HUES48 (cell line): ENCODE measurements at regions not wholly inside any gene's neighbourhood (a gene's known extent, or its start where the extent isn't known, plus 50 kb on each side); places are given as distances from the start of the nearest gene placed in this dataset.
A peak's percentile ranks its signal among the peaks of the same experiment; 100 is the strongest.

Experiments used
- H3K27ac ChIP-seq: one replicate; pipeline ENCODE4 v1.7.0; 2013; ENCODE audit warnings: low read depth, low read length, inconsistent platforms
- H3K27me3 ChIP-seq: 2 replicates; pipeline ENCODE4 v1.6.1; 2013; ENCODE audit warnings: mild to moderate bottlenecking, low read length; ENCODE audit not compliant: control insufficient read depth, insufficient read depth
- H3K36me3 ChIP-seq: 2 replicates; pipeline ENCODE4 v1.6.1; 2013; ENCODE audit warnings: low read length; ENCODE audit not compliant: control insufficient read depth, insufficient read depth
- H3K4me1 ChIP-seq: 2 replicates; pipeline ENCODE4 v1.6.1; 2013; ENCODE audit warnings: mild to moderate bottlenecking, low read length; ENCODE audit not compliant: control insufficient read depth, insufficient read depth
- H3K4me3 ChIP-seq: 2 replicates; pipeline ENCODE4 v1.5.1; 2013; ENCODE audit warnings: mild to moderate bottlenecking, low read depth, low read length
- H3K9ac ChIP-seq: 2 replicates; pipeline ENCODE4 v1.6.1; 2013; ENCODE audit warnings: mild to moderate bottlenecking, low read depth, low read length, moderate library complexity
- H3K9me3 ChIP-seq: 2 replicates; pipeline ENCODE4 v1.6.1; 2013; ENCODE audit warnings: low read length; ENCODE audit not compliant: control insufficient read depth, insufficient read depth

DNA sequence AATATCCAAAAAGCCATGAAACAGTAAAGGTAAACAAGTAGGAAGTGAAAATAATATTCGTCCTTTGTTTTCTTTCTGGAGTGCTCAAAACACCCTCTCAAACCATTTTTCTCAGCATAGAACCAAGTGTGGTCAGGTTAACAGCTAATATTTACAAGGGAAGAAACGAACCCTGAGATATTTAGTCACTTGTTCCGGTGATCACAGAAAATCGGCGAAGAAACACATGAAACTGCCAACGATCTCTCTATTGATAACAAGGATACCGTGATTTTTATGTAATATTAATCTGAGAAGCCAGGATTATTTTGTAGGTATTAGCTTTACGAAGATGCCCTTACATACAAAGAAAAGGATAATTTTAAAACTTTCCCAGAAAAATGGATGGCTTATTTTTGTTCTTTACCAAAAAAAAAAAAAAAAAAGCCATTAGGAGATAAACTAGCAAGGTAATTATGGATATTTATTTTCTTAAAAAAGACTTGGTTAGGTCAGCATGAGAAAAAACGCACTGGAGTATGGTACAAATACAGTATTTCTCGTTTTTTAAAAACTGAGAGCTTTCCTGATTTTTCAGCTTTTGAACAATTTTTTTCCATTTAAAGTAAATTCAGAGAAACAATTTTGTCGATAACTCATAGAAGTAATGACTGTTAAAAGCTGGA is 107.3 kb upstream of the HNRNPU start:
- peak overlapping the region; percentile 83 for H3K4me3 ChIP-seq
- H3K27me3 ChIP-seq: no peaks in the 10 kb centered on the region
- H3K9ac ChIP-seq: peak overlapping the region; percentile 100
- H3K4me1 ChIP-seq: peaks cover 19% of the 10 kb centered on the region
- H3K9me3 ChIP-seq: no peaks in the 10 kb centered on the region
- H3K27ac ChIP-seq: peak overlapping the region; percentile 100
- no peaks in the 10 kb centered on the region for H3K36me3 ChIP-seq

GRCh38 chr1:244970744-244971551 is 106.6 kb upstream of the HNRNPU start:
- peak overlapping the region; percentile 100 for H3K9ac ChIP-seq
- H3K36me3 ChIP-seq: no peaks in the 10 kb centered on the region
- peaks cover 19% of the 10 kb centered on the region for H3K4me1 ChIP-seq
- peak overlapping the region; percentile 100 for H3K27ac ChIP-seq
- H3K4me3 ChIP-seq: peak overlapping the region; percentile 83
- no peaks in the 10 kb centered on the region for H3K27me3 ChIP-seq
- no peaks in the 10 kb centered on the region for H3K9me3 ChIP-seq

GRCh38 chr1:244970236-244970743 is 105.9 kb upstream of the HNRNPU start:
- H3K4me3 ChIP-seq: peak overlapping the region; percentile 83
- H3K9ac ChIP-seq: peak overlapping the region; percentile 100
- no peaks in the 10 kb centered on the region for H3K27me3 ChIP-seq
- peak overlapping the region; percentile 100 for H3K27ac ChIP-seq
- no peaks in the 10 kb centered on the region for H3K9me3 ChIP-seq
- H3K36me3 ChIP-seq: no peaks in the 10 kb centered on the region
- H3K4me1 ChIP-seq: peaks cover 22% of the 10 kb centered on the region

DNA sequence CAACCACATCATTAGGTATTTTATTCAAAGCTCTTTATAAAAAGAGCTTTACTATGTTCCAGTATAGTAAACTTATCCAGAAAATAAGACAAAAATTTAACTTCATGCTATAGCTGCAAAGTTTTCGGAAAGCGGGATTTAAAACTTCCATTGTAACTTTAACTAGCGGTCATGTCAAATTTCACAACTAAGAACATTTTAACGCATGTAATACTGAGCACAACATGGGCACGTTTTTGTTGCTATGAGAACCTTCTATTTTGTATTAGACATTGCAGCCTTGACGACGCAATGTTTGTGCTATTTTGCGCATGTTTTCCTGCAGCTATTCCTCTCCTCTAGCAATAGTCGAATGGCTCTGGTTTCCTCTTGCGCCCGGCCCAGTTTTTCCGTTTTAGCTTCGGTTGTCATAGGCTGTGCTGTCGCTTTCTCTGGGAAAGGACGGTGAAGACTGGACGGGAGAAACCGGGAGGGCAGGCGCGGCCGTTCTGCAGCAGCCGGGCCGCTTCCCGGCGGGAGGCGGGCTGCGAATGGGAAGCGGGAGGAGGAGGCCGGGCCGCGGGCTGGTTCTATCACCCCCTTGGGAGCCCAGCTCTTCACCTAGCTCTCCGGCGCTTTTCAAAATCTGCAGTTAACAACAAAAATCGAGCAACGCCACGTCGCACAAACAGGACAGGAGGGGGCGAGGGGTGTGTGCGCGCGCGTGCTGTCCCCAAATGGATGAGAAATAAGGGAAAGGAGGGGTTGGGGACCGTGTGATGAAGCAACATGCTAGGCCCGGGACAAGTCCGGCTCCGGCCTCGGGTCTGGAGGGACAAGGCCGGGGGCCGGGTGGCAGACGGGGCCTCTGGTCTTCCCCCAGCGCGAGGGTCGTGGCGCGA is 105.3 kb upstream of the HNRNPU start:
- Histone ChIP-seq H3K27ac (peak overlapping the region; percentile 100), H3K4me3 (peak overlapping the region; percentile 74), H3K4me1 (peaks cover 24% of the 10 kb centered on the region), H3K9me3 (no peaks in the 10 kb centered on the region), H3K9ac (peak overlapping the region; percentile 95), H3K36me3 (no peaks in the 10 kb centered on the region), H3K27me3 (no peaks in the 10 kb centered on the region)

DNA sequence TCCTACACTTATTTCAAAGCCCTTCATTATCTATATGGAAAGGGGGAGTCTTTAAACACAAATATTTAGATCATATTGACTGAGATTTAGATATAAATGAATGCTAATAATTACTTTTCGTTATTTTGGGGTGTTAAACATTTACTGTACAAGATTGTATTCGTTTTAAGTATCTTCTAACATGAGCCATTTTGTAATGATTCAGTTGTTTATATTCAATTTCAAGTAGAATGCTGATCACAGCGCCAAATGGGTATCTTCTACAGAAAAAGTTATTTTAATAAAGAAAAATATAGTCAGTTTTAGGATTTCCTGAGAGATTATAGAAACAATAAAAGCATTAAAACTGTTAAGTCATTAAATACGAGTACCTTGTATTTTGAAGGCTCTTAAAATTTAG is 104.5 kb upstream of the HNRNPU start:
- Histone ChIP-seq H3K4me3 (peak overlapping the region; percentile 74), H3K9me3 (no peaks in the 10 kb centered on the region), H3K36me3 (no peaks in the 10 kb centered on the region), H3K27ac (peak overlapping the region; percentile 100), H3K9ac (peak overlapping the region; percentile 95), H3K4me1 (peaks cover 24% of the 10 kb centered on the region), H3K27me3 (no peaks in the 10 kb centered on the region)

DNA sequence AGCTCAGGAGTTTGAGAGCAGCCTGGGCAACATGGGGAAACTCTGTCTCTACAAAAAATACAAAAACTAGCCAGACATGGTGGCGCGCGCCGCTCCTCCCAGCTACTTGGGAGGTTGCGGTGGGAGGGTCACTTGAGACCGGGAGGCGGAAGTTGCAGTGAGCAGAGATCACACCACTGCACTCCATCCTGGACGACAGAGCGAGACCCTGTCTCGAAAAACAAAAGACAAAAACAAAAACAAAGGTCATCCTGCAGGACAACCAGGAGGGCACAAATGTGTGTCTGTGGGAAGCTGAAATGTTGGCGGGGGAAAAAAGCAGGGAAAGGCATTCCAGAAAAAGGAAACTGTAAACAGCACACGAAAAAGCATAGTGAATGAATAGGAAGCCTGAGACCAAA is 104.1 kb upstream of the HNRNPU start:
- no peaks in the 10 kb centered on the region for H3K27me3 ChIP-seq
- no peaks in the 10 kb centered on the region for H3K36me3 ChIP-seq
- H3K27ac ChIP-seq: peak overlapping the region; percentile 100
- peak overlapping the region; percentile 74; the same call in 1 of the 2 replicates for H3K4me3 ChIP-seq
- H3K9ac ChIP-seq: no peak overlapping the region
- H3K9me3 ChIP-seq: no peaks in the 10 kb centered on the region
- H3K4me1 ChIP-seq: peaks cover 24% of the 10 kb centered on the region

DNA sequence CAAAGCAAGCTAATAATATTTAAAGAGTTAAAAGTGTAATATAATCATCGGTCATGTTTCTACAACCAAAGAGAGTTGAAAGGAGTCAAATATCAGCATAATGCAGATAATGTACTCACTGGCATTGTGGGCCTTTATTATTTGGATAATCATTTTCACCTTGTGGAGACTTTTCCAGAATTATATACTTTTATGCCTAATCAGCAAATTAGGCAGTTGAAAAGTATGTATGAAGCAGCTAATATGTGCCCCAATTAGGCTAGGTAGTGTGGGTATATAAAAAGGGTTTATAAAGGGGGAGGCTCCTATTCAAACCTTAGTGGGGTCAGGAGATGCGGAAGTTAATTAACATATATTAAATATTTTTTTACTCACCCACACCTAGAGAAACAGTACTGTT is 102.8 kb upstream of the HNRNPU start:
- Histone ChIP-seq H3K27me3 (no peaks in the 10 kb centered on the region), H3K9me3 (no peaks in the 10 kb centered on the region), H3K9ac (no peak overlapping the region), H3K4me1 (peaks cover 22% of the 10 kb centered on the region), H3K4me3 (no peak overlapping the region), H3K27ac (no peak overlapping the region), H3K36me3 (no peaks in the 10 kb centered on the region)

DNA sequence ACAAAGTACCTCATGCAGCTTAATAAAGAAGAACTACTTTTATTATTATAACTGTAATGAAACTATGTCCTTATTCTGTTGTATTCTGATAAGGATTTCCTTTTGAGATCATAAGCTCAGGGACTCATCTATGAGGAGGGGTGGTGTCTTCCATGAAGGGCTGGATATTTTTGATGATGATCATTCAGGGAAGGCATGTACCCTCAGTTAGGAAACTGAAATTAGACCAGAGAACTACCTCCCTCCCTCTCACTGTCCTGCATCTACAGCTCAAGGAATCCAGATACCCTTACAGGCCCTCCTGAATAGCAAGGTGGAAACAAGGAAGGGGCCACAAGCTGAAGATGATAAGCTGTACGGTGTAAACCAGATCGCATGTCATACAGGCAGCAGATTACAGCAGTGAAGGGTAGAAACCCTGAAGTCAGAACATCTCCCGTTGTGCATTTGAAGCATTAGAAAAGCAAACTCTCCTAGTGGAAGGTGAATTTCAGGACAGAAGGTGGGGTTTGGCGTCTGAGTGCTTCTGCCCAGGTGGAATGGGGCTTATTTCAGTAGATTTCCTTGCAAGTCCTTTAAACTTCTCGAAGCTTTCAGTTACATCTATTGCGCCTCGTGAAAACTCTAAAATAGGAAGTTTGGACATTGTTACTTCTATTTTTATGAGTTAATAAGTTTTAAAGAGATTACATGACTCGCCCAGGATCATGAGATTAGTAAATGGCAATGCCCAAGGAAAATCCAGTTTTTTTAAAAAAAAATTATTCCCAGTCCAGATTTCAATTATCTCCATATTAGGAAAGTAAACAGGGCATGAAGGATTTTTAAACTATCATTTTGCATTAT is 101.1 kb upstream of the HNRNPU start:
- H3K9ac ChIP-seq: no peak overlapping the region
- no peak overlapping the region for H3K27ac ChIP-seq
- H3K27me3 ChIP-seq: no peaks in the 10 kb centered on the region
- H3K4me1 ChIP-seq: peaks cover 18% of the 10 kb centered on the region
- no peak overlapping the region for H3K4me3 ChIP-seq
- H3K9me3 ChIP-seq: no peaks in the 10 kb centered on the region
- no peaks in the 10 kb centered on the region for H3K36me3 ChIP-seq

DNA sequence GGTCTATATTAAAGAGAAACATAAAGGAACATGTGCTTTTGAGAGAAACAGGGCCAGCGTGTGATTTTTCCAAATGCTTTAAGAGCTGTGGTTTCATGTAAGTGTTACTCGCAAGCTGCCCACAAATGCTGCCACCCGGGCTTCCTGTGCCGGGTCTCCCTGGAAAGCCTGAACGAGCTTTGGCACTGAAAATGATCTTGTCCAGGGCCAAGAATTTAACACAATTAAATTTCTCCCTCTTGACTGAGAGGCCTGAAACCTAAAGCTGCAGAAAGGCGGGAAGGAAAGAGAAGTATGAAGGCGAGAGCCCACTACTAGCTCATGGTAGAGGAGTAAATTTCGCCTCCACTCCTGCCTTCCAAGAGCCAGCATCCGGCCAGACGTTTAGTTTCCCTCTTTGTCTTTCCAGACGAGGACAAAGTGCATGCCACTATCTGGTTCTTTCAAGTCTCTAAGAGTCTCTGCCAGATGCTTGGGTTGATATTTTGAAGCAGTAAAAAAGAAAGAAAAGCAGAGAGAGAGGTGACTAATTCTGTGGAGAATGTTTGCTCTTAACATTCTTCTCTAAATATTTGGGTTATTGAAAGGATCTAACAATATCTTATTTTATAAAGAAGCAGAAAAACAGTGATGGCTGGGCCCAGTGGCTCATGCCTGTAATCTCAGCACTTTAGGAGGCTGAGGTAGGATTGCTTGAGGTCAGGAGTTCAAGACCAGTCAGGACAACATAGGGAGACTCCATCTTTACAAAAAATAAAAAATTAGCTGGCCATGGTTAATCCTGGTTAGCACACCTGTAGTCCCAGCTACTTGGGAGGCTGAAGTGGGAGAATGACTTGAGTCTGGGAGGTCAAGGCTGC is 100.0 kb upstream of the HNRNPU start:
- H3K27ac ChIP-seq: peak overlapping the region; percentile 26
- H3K4me1 ChIP-seq: peaks cover 18% of the 10 kb centered on the region
- H3K4me3 ChIP-seq: no peak overlapping the region
- no peaks in the 10 kb centered on the region for H3K27me3 ChIP-seq
- H3K36me3 ChIP-seq: no peaks in the 10 kb centered on the region
- H3K9me3 ChIP-seq: no peaks in the 10 kb centered on the region
- H3K9ac ChIP-seq: no peak overlapping the region
